SHP77 treated with DMSO at 0.1 percent for 48 hours (cell line): ENCODE measurements at regions not wholly inside any gene's neighbourhood (a gene's known extent, or its start where the extent isn't known, plus 50 kb on each side); places are given as distances from the start of the nearest gene placed in this dataset.
"Not testable (repeated sequence)": the region's sequence is repeated elsewhere in the genome, so short reads cannot be mapped to it uniquely, and the experiment has no call there.

Experiments used
- DNase-seq: peaks from one replicate; lab custom pipeline; 2025; lab: John Stamatoyannopoulos, UW

- DNase-seq = no peak
These were observed 215.3 kb downstream of the ANKRD30B start for GRCh38 chr18:14963246-14963645.

- DNase-seq = no peak
These were observed 216.0 kb downstream of the ANKRD30B start for GRCh38 chr18:14964002-14964401.

- DNase-seq = no peak
These were observed 216.4 kb downstream of the ANKRD30B start for GRCh38 chr18:14964406-14964805.

- not testable (repeated sequence) for DNase-seq
These were observed 217.0 kb downstream of the ANKRD30B start for GRCh38 chr18:14964976-14965375.

- DNase-seq = no peak
These were observed 217.6 kb downstream of the ANKRD30B start for GRCh38 chr18:14965553-14965952.

- not testable (repeated sequence) for DNase-seq
These were observed 219.3 kb downstream of the ANKRD30B start for GRCh38 chr18:14967246-14967645.

- DNase-seq = no peak
These were observed 221.5 kb downstream of the ANKRD30B start for GRCh38 chr18:14969500-14969899.

GRCh38 chr18:14970027-14970426 lies 222.1 kb downstream of the ANKRD30B start:
- no peak for DNase-seq

- DNase-seq = no peak
These were observed 223.7 kb downstream of the ANKRD30B start for GRCh38 chr18:14971461-14972185.

GRCh38 chr18:14973421-14973820 lies 225.4 kb downstream of the ANKRD30B start:
- DNase-seq = not testable (repeated sequence)

- DNase-seq = no peak
These were observed 226.1 kb downstream of the ANKRD30B start for GRCh38 chr18:14974088-14974487.

GRCh38 chr18:14974576-14974975 lies 226.6 kb downstream of the ANKRD30B start:
- DNase-seq = no peak

GRCh38 chr18:14975431-14975830 lies 227.5 kb downstream of the ANKRD30B start:
- no peak for DNase-seq

GRCh38 chr18:14976736-14977430 lies 228.9 kb downstream of the ANKRD30B start:
- DNase-seq = no peak

- DNase-seq = no peak
These were observed 230.2 kb downstream of the ANKRD30B start for GRCh38 chr18:14978191-14978590.

GRCh38 chr18:14978962-14979535 lies 231.1 kb downstream of the ANKRD30B start:
- DNase-seq = peak; percentile 3

GRCh38 chr18:14979875-14980274 lies 231.9 kb downstream of the ANKRD30B start:
- DNase-seq = no peak

- not testable (repeated sequence) for DNase-seq
These were observed 236.6 kb downstream of the ANKRD30B start for GRCh38 chr18:14984531-14984930.

GRCh38 chr18:14985291-14986013 lies 237.5 kb downstream of the ANKRD30B start:
- not testable (repeated sequence) for DNase-seq

GRCh38 chr18:14987377-14987776 lies 239.4 kb downstream of the ANKRD30B start:
- not testable (repeated sequence) for DNase-seq

- not testable (repeated sequence) for DNase-seq
These were observed 240.2 kb downstream of the ANKRD30B start for GRCh38 chr18:14987960-14988710.

GRCh38 chr18:14989569-14989968 lies 241.6 kb downstream of the ANKRD30B start:
- not testable (repeated sequence) for DNase-seq
